Dedifferentiated amniotic fluid mesenchymal stem cell (primary cell): ENCODE measurements at regions not wholly inside any gene's neighbourhood (a gene's known extent, or its start where the extent isn't known, plus 50 kb on each side); places are given as distances from the start of the nearest gene placed in this dataset.
"Not testable (repeated sequence)": the region's sequence is repeated elsewhere in the genome, so short reads cannot be mapped to it uniquely, and the experiment has no call there.

Experiments used
- DNase-seq: peaks from one replicate; pipeline ENCODE4 v3.0.0-alpha.2; 2016; ENCODE audit errors: extremely low spot score

GRCh38 chr4:60865273-60865672 is 334.9 kb upstream of the ADGRL3 start:
- DNase-seq: no peak

DNA sequence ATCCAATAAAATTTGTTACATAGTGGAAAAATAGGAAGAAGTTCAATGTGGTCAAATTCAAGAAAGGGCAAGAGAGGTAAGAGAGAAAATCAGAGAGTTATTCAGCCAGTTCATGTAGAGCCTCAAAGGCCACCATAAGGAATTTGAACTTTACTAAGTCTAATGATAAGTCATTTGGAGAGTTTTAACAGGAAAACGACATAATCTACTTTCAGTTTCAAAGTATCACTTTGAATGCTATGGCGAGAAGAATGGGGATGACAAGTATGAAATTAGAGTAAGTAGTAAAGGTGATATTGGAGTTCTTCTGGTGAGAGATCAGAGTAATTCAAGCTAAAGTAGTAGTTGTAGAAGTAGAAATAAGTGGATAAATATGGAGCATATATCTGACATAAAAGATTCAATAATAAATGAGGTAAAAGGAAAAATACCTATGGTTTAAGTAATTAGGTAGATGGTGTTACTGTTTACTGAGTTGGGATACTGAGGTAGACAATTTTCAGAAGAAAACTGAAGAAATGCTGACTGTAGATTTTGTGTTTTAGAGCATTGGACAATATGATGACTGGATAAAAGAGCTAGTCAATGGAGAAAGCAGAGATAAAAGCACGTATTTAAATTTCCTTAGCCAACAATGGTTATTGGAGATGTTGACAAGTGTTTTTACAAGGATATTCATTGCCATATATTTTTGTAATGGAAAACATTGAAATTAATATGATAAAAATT is 331.7 kb upstream of the ADGRL3 start:
- DNase-seq: no peak

GRCh38 chr4:60879135-60879701 is 320.9 kb upstream of the ADGRL3 start:
- no peak for DNase-seq

GRCh38 chr4:60884587-60884986 is 315.5 kb upstream of the ADGRL3 start:
- DNase-seq: peak; percentile 46

DNA sequence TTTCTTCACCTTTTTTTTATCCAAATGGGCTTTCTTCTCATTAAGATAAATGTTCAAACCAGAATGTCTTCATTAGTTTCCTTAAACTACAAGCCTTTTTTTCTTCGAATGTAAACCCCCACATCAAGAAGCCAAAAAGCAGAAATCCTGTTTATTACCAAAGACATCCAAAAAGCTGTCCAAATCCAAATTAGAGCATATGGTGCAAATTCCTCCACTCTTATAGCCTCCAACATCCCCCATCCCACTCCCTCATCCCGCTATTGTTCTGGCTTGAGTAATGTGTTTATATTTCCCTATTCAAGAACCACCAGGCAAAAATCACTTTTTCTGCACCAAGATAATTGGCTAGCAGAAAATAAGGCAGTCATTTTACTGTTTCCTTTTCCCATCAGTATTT is 315.1 kb upstream of the ADGRL3 start:
- no peak for DNase-seq

GRCh38 chr4:60890743-60891142 is 309.4 kb upstream of the ADGRL3 start:
- no peak for DNase-seq

DNA sequence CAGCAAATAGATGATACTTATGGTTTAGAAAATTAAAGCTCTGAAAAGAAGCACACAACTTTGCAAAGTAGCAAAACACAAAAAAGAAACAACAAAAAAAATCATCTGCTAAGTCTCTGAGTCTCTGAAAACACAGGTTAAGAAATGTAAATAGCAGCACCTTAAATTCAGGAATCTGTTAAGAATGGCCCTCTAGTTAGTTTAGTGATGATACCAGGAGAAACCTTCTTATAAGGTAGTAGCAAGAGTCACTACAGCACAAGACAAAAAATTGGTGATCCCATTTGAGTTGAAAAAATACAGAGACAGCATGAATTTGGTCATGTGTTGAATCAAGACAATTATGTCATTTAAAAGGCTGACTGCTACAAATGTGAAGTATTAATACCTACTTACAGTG is 308.2 kb upstream of the ADGRL3 start:
- no peak for DNase-seq

GRCh38 chr4:60897415-60897814 is 302.7 kb upstream of the ADGRL3 start:
- no peak for DNase-seq

- no peak for DNase-seq
Observed at GRCh38 chr4:60905162-60905561, 295.0 kb upstream of the ADGRL3 start.

- no peak for DNase-seq
Observed at GRCh38 chr4:60911127-60911526, 289.0 kb upstream of the ADGRL3 start.

DNA sequence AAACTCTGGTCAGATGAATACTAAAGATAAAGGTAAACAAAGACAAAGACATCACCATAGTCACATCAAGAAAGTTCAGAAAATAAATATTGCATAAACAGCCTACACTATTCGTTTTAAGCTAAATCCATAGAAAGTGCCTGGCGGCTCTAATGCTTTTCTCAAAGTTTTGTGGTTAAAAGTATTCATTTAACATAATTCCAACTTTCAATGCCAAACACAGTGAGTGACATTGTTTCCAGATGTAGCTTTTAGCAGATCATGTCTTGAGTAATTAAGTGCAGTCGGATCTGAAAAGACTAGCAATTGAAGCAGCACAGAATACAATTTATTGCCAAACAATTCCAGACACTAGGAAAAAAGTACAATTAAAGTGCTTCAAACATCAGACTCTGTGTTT is 287.1 kb upstream of the ADGRL3 start:
- peak; percentile 51 for DNase-seq

- DNase-seq: no peak
Observed at GRCh38 chr4:60913671-60914070, 286.5 kb upstream of the ADGRL3 start.

DNA sequence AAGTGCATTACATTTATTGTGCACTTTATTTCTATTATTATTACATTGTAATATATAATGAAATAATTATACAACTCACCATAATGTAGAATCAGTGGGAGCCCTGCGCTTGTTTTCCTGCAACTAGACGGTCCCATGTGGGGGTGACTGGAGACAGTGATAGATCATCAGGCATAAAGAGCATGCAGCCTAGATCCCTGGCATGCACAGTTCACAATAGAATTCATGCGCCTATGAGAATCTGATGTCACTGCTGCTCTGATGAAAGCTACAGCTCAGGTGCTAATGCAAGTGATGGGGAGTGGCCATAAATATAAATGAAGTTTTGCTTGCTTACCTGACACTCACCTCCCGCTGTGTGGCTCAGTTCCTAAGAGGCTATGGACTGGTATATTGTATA is 278.4 kb upstream of the ADGRL3 start:
- not testable (repeated sequence) for DNase-seq

GRCh38 chr4:60923075-60923474 is 277.1 kb upstream of the ADGRL3 start:
- no peak for DNase-seq

DNA sequence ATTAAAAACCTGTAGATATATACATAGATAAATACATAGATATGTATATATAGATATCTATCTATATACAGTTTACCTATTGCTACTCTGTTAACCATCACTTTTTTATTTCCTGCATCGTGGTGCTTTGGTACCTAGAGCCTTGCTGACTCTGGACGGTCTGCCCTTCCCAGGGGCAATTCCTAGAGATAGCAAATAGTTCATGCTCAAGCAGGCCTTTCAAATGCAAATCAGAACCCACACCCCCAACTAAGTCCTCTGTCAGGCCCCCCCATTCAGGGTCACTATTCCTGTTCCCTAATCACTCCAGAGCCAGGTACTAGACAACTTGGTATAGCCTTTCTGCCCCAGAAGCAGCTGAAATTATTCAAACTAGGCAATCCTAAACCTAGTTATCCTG is 273.5 kb upstream of the ADGRL3 start:
- no peak for DNase-seq

GRCh38 chr4:60930866-60931265 is 269.3 kb upstream of the ADGRL3 start:
- DNase-seq: no peak

DNA sequence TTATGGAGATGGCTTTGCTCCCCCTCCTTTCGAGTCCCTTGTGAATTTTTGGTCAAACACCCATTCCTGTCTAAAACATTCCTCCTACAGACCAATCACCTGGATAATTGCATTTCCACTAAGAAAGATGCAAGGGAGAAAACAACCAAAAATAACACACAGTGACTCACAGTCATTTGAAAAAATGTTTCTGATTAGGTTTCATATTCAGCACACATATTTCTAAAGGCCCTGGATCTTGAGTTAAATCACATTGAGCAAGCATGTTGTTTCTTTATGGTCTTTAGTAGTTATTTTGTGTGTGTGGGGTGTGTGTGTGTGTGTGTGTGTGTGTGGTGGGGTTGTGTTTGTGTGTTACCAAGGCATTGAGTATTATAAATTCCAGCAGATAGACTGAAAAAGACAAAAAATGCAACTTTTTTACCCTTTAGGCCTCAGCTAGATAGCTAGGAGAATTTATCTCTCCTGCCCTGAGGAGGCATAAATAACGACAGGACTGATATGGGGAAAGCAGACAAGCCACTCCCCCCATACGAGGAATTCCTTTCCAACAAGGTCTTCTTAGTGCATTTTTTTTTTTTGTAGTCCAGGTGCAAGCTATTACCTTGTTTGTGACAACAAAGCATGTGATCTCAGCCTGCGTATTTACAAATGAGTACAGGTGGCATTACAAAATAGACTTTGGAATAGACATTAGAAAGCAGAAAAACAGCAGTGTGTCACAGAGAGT is 265.4 kb upstream of the ADGRL3 start:
- DNase-seq: peak; percentile 40

GRCh38 chr4:60938181-60938580 is 261.9 kb upstream of the ADGRL3 start:
- DNase-seq: no peak

- DNase-seq: no peak
Observed at GRCh38 chr4:60938621-60939020, 261.5 kb upstream of the ADGRL3 start.

DNA sequence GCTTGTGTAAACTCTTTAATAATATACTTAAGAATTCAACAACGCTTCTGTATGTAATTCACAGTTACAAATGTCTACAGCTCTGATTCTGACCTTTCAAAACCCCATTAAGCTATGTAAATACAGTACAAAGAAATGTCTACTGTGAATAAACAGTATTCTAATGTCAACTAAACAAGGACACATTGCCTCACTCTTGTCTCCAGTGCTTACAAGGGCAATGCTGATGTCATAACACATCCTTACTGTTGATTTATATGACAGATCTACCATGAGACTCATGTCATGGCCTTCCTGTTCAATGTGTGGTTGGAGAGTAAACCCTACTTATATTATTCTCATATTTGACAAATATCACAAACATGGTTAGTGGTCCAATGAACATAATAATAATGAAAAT is 256.1 kb upstream of the ADGRL3 start:
- DNase-seq: no peak

DNA sequence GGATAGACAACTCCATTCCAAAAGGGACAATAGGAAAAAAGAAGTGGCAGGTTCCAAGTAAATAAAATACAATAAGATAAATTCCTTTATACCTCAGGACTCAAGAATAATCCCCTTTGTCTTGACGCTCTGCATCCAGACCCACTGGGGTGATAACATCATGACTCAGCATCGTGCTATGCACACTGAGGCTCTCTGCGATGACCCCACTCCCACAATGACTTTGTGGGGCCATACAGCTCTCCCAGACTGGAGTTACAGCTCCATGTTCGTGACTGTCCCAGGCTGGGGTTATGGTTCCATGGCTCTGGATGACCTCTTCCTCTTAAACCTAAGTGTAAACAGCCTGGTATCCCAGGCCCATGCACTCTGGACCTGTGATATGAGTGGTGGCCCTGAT is 254.5 kb upstream of the ADGRL3 start:
- no peak for DNase-seq

DNA sequence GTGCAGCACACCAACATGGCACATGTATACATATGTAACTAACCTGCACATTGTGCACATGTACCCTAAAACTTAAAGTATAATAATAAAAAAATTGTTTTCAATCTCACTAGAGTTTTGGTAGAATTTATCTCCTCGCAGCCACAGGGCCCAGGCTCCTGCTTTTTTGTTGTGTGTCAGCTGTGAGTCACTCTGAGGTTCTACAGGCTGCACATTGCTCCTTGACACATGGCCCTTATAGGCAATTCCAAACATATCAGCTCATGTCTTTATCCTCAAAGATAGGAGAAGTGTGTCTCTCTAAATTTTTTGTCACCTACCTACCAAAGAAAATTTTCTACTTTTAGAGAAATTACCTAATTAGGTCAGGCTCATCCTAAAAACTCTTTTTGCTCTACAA is 252.1 kb upstream of the ADGRL3 start:
- DNase-seq: no peak

GRCh38 chr4:60952921-60953320 is 247.2 kb upstream of the ADGRL3 start:
- DNase-seq: no peak
